Mesendoderm (in vitro differentiated cells): ENCODE measurements at regions not wholly inside any gene's neighbourhood (a gene's known extent, or its start where the extent isn't known, plus 50 kb on each side); places are given as distances from the start of the nearest gene placed in this dataset.
"Not testable (repeated sequence)": the region's sequence is repeated elsewhere in the genome, so short reads cannot be mapped to it uniquely, and the experiment has no call there.

Experiments
- DNase-seq: peaks from one replicate; pipeline ENCODE4 v3.0.0; 2013
- H2AK5ac ChIP-seq: 2 replicates; pipeline ENCODE4 v1.6.1; 2013; ENCODE audit warnings: low read length, inconsistent platforms
- H2BK120ac ChIP-seq: 2 replicates; pipeline ENCODE4 v1.6.1; 2013; ENCODE audit warnings: low read depth, mild to moderate bottlenecking, low read length, moderate library complexity, mixed read lengths
- H2BK15ac ChIP-seq: replicated peaks from 2 replicates; pipeline ENCODE4 v1.6.1; 2013; ENCODE audit warnings: low read depth, mild to moderate bottlenecking, moderate library complexity
- H2BK5ac ChIP-seq: 2 replicates; pipeline ENCODE4 v1.6.1; 2013; ENCODE audit warnings: low read length, inconsistent platforms
- H3K18ac ChIP-seq: 2 replicates; pipeline ENCODE4 v1.6.1; 2013; ENCODE audit warnings: mild to moderate bottlenecking, low read length, mixed read lengths
- H3K23ac ChIP-seq: one replicate; pipeline ENCODE4 v1.6.1; 2013; ENCODE audit warnings: low read length
- H3K27ac ChIP-seq: 2 replicates; pipeline ENCODE4 v1.5.1; 2013; ENCODE audit warnings: low read depth, mild to moderate bottlenecking, inconsistent platforms, low read length, moderate library complexity
- H3K27me3 ChIP-seq: 2 replicates; pipeline ENCODE4 v1.6.1; 2013; ENCODE audit warnings: low read length, control low read depth, mild to moderate bottlenecking, inconsistent platforms; ENCODE audit not compliant: insufficient read depth, poor library complexity
- H3K36me3 ChIP-seq: 2 replicates; pipeline ENCODE4 v1.6.1; 2013; ENCODE audit warnings: low read length, inconsistent platforms; ENCODE audit not compliant: control insufficient read depth, insufficient read depth
- H3K4ac ChIP-seq: one replicate; pipeline ENCODE4 v1.6.1; 2013; ENCODE audit warnings: low read depth, mild to moderate bottlenecking, low read length, moderate library complexity
- H3K4me1 ChIP-seq: 2 replicates; pipeline ENCODE4 v1.6.1; 2013; ENCODE audit warnings: low read depth, low read length, inconsistent platforms; ENCODE audit not compliant: control insufficient read depth
- H3K4me2 ChIP-seq: 2 replicates; pipeline ENCODE4 v1.6.1; 2013; ENCODE audit warnings: low read length
- H3K4me3 ChIP-seq: 2 replicates; pipeline ENCODE4 v1.5.1; 2013; ENCODE audit warnings: mild to moderate bottlenecking, low read length
- H3K56ac ChIP-seq: one replicate; pipeline ENCODE4 v1.6.1; 2013; ENCODE audit warnings: low read length
- H3K79me1 ChIP-seq: 2 replicates; pipeline ENCODE4 v1.6.1; 2013; ENCODE audit warnings: low read length, inconsistent platforms
- H3K79me2 ChIP-seq: 2 replicates; pipeline ENCODE4 v1.6.1; 2013; ENCODE audit warnings: mild to moderate bottlenecking, low read length; ENCODE audit not compliant: control insufficient read depth, insufficient read depth
- H3K9ac ChIP-seq: 2 replicates; pipeline ENCODE4 v1.6.1; 2013; ENCODE audit warnings: low read length, inconsistent platforms
- H4K5ac ChIP-seq: one replicate; pipeline ENCODE4 v1.6.1; 2013; ENCODE audit warnings: low read length
- H4K8ac ChIP-seq: one replicate; pipeline ENCODE4 v1.6.1; 2013; ENCODE audit warnings: low read depth, mild to moderate bottlenecking, control low read depth, low read length, moderate library complexity
- WGBS: extraction: QIAGEN DNeasy Blood & Tissue Kit; methylation state at CpG from one replicate; pipeline ENCODE4 v1.1.7; 2013; ENCODE audit warnings: low lambda C conversion rate, missing lambda C conversion rate; ENCODE audit not compliant: insufficient coverage; ENCODE audit errors: extremely low coverage; 5-methylcytosine and 5-hydroxymethylcytosine counted together

DNA sequence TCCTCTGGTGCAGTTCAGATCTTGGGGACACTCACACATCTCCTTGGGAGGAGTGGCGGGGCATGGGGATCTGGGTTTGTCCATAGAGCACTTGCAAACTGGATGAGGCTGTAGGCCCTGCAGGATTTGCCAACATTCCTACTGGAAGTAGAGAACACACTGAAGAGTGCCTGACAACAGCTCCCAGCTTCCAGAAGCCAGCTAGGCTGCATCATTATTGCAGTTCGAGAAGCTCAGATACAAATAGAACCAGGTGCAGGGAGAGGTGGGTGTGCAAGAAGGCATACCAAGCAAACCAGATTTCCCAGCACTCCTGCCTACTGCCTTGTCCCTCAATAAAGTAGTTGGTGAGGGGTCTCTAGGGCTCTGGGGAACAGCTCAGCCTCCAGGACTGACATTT, 52.5 kb downstream of the RHOB start:
- DNase-seq, result no peak
- no peaks in the 10 kb centered on the region for H3K36me3 ChIP-seq
- H3K4me3 ChIP-seq, result no peak overlapping the region
- H4K5ac ChIP-seq, result no peak overlapping the region
- H3K79me1 ChIP-seq, result no peaks in the 10 kb centered on the region
- H3K9ac ChIP-seq, result no peak overlapping the region
- H3K79me2 ChIP-seq, result no peaks in the 10 kb centered on the region
- H4K8ac ChIP-seq, result no peak overlapping the region
- no peaks in the 10 kb centered on the region for H3K4me1 ChIP-seq
- no peak overlapping the region for H3K27ac ChIP-seq
- H2AK5ac ChIP-seq, result no peak overlapping the region
- H3K4me2 ChIP-seq, result no peak overlapping the region
- H3K18ac ChIP-seq, result no peak overlapping the region
- H2BK15ac ChIP-seq, result no peak overlapping the region
- no CpG with 5 or more reads among the region's 2 CpGs for WGBS
- H3K23ac ChIP-seq, result no peak overlapping the region
- H3K56ac ChIP-seq, result no peak overlapping the region
- H2BK5ac ChIP-seq, result no peak overlapping the region
- no peaks in the 10 kb centered on the region for H3K27me3 ChIP-seq
- no peak overlapping the region for H2BK120ac ChIP-seq
- H3K4ac ChIP-seq, result no peak overlapping the region

DNA sequence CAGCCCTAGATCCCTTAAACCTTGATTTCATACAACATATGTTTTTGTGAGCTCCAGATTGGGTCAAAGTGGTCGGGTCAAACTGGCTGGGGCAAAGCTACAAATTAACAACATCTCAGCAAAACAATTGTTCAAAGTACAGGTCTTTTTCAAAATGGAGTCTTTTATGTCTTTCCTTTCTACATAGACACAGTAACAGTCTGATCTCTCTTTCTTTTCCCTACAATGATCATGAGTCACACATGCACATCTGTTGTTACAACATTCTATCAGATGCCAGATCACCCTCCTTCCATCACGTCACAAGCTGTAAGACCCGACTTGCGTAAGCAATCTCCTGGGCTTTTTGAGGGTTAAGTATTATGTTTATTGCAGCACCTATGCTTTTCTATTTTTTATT, 55.1 kb downstream of the RHOB start:
- Histone ChIP-seq H3K27me3 (no peaks in the 10 kb centered on the region), H2BK120ac (no peak overlapping the region), H3K4ac (no peak overlapping the region), H3K79me1 (no peaks in the 10 kb centered on the region), H3K56ac (no peak overlapping the region), H3K23ac (no peak overlapping the region), H3K36me3 (no peaks in the 10 kb centered on the region), H3K27ac (no peak overlapping the region), H3K4me2 (no peak overlapping the region), H3K4me3 (no peak overlapping the region), H4K8ac (no peak overlapping the region), H2AK5ac (no peak overlapping the region), H4K5ac (no peak overlapping the region), H3K4me1 (peaks cover 2% of the 10 kb centered on the region), H2BK15ac (no peak overlapping the region), H3K9ac (no peak overlapping the region), H3K18ac (no peak overlapping the region), H2BK5ac (no peak overlapping the region), H3K79me2 (no peaks in the 10 kb centered on the region)
- DNase-seq, result no peak
- WGBS, result no CpG with 5 or more reads among the region's 4 CpGs

DNA sequence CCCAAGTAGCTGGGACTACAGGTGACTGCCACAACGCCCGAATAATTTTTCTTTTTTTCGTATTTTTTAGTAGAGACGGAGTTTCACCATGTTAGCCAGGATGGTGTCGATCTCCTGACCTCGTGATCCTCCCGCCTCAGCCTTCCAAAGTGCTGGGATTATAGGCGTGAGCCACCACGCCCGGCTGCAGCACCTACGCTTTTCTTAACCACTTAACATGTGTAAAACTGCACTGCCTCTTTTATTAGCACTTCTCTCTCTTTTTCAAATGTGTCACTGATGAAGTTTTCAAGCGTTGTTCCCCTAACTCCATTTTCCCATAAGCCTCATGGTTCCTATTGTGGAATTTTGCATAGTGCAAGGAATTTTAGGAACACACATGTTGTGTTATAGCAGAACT, 55.6 kb downstream of the RHOB start:
- not testable (repeated sequence) for H3K4me1 ChIP-seq, H3K79me1 ChIP-seq, H3K27ac ChIP-seq, H2BK120ac ChIP-seq, H3K27me3 ChIP-seq, H2BK5ac ChIP-seq, H2BK15ac ChIP-seq, H4K5ac ChIP-seq, H3K4me3 ChIP-seq, H3K56ac ChIP-seq, H3K4ac ChIP-seq, H3K23ac ChIP-seq, H2AK5ac ChIP-seq, H4K8ac ChIP-seq, H3K4me2 ChIP-seq, H3K36me3 ChIP-seq, H3K79me2 ChIP-seq, H3K9ac ChIP-seq, DNase-seq, H3K18ac ChIP-seq
- WGBS, result no CpG with 5 or more reads among the region's 12 CpGs

DNA sequence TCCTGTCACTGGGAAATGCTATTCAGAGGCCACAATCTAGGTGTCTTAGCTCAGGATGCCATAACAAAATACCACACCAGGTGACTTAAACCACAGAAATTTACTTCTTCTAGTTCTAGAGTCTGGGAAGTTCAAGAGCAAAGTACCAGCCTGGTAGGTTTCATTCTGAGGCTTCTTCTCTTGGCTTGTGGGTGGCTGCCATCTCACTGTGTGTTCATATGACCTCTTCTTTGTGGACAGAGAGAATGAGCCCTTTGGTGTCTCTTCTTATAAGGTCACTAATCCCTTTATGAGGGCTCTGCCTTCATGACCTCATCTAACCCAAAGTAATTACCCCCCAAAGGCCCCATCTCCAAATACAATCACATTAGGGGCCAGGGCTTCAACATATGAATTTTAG, 57.3 kb downstream of the RHOB start:
- H2BK120ac ChIP-seq, result no peak overlapping the region
- H3K36me3 ChIP-seq, result no peaks in the 10 kb centered on the region
- H3K9ac ChIP-seq, result no peak overlapping the region
- H3K18ac ChIP-seq, result no peak overlapping the region
- no peak overlapping the region for H4K8ac ChIP-seq
- H3K79me1 ChIP-seq, result no peaks in the 10 kb centered on the region
- no peak overlapping the region for H3K27ac ChIP-seq
- H3K4me3 ChIP-seq, result no peak overlapping the region
- H3K27me3 ChIP-seq, result no peaks in the 10 kb centered on the region
- no peak overlapping the region for H3K23ac ChIP-seq
- H3K4me1 ChIP-seq, result peaks cover 2% of the 10 kb centered on the region
- no peaks in the 10 kb centered on the region for H3K79me2 ChIP-seq
- no peak overlapping the region for H2AK5ac ChIP-seq
- no peak overlapping the region for H3K4ac ChIP-seq
- H4K5ac ChIP-seq, result no peak overlapping the region
- no peak overlapping the region for H3K4me2 ChIP-seq
- H3K56ac ChIP-seq, result no peak overlapping the region
- no peak for DNase-seq
- no peak overlapping the region for H2BK15ac ChIP-seq
- H2BK5ac ChIP-seq, result no peak overlapping the region

DNA sequence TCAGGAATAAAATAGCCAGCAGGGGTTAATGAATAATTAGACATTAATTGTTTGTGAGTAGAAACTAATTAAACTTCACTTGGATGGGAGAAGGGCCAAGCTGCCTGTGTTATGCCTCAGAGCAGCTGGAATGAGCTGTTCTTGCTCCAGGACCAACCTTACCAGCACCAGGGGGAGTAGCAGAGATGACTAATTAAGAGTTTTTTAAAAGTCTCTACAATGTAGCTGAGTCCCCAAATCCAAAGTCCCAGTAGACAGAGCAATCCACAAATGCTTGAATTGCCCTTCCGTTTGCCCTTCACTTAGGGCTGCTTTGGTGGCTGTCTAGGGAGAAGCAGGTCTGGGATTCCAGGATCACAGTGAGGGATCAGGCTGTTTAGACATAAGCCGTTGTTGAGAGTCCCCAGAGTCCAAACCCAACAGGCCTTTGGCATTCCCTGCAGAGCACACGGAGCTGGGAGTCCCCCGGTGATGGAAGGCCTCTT, 59.4 kb downstream of the RHOB start:
- no peaks in the 10 kb centered on the region for H3K27me3 ChIP-seq
- H3K18ac ChIP-seq, result no peak overlapping the region
- H3K4me1 ChIP-seq, result peaks cover 2% of the 10 kb centered on the region
- peak; percentile 55 for DNase-seq
- H3K27ac ChIP-seq, result no peak overlapping the region
- no peak overlapping the region for H3K4me2 ChIP-seq
- H2BK5ac ChIP-seq, result no peak overlapping the region
- H2AK5ac ChIP-seq, result no peak overlapping the region
- no peaks in the 10 kb centered on the region for H3K79me2 ChIP-seq
- no peaks in the 10 kb centered on the region for H3K36me3 ChIP-seq
- no peak overlapping the region for H2BK120ac ChIP-seq
- no peak overlapping the region for H4K5ac ChIP-seq
- no peak overlapping the region for H4K8ac ChIP-seq
- H3K79me1 ChIP-seq, result no peaks in the 10 kb centered on the region
- no CpG with 5 or more reads among the region's 4 CpGs for WGBS
- no peak overlapping the region for H3K56ac ChIP-seq
- H3K23ac ChIP-seq, result no peak overlapping the region
- no peak overlapping the region for H3K4me3 ChIP-seq
- no peak overlapping the region for H3K4ac ChIP-seq
- no peak overlapping the region for H2BK15ac ChIP-seq
- H3K9ac ChIP-seq, result no peak overlapping the region

DNA sequence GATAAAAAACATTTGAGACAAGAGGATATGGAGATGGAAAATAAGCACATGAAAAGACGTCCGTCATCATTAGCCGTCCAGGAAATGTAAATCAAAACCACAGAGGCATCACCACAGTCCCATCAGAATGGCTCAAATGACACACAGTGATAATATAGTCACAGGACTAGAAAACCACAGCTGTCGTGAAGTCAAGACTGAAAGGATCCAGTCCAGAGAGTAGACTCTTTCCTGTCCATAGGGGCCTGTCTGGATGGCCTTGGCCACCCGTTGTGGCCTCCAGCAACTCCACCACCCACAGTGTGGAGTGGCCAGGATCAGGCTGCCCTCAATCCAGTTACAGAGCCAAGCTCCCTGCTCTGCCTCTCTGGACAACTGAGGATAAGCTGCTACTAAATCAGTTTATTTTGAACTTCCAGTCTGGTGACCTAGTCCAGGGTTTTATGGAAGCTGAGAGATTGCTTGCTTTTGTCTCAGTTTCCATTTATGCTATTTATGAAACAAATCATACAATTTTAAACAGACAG, 60.4 kb downstream of the RHOB start:
- no peak overlapping the region for H3K4me2 ChIP-seq
- H2BK120ac ChIP-seq, result no peak overlapping the region
- H3K4ac ChIP-seq, result no peak overlapping the region
- no peak overlapping the region for H3K18ac ChIP-seq
- no peak overlapping the region for H2BK15ac ChIP-seq
- no peak for DNase-seq
- no peak overlapping the region for H2BK5ac ChIP-seq
- no peak overlapping the region for H3K27ac ChIP-seq
- H4K5ac ChIP-seq, result no peak overlapping the region
- no peaks in the 10 kb centered on the region for H3K27me3 ChIP-seq
- H3K79me2 ChIP-seq, result no peaks in the 10 kb centered on the region
- H3K79me1 ChIP-seq, result no peaks in the 10 kb centered on the region
- no CpG with 5 or more reads among the region's 5 CpGs for WGBS
- peaks cover 2% of the 10 kb centered on the region for H3K4me1 ChIP-seq
- H3K36me3 ChIP-seq, result no peaks in the 10 kb centered on the region
- H3K23ac ChIP-seq, result no peak overlapping the region
- peak overlapping the region; percentile 49 for H3K56ac ChIP-seq
- H3K4me3 ChIP-seq, result no peak overlapping the region
- no peak overlapping the region for H3K9ac ChIP-seq
- no peak overlapping the region for H2AK5ac ChIP-seq
- H4K8ac ChIP-seq, result no peak overlapping the region
